GF-D8 (cell line): ENCODE measurements at regions not wholly inside any gene's neighbourhood (a gene's known extent, or its start where the extent isn't known, plus 50 kb on each side); places are given as distances from the start of the nearest gene placed in this dataset.
A peak's percentile ranks its signal among the peaks of the same experiment; 100 is the strongest.
"Not testable (repeated sequence)": the region's sequence is repeated elsewhere in the genome, so short reads cannot be mapped to it uniquely, and the experiment has no call there.

Source experiments
- DNase-seq: peaks from one replicate; lab custom pipeline; 2025; lab: John Stamatoyannopoulos, UW

DNA sequence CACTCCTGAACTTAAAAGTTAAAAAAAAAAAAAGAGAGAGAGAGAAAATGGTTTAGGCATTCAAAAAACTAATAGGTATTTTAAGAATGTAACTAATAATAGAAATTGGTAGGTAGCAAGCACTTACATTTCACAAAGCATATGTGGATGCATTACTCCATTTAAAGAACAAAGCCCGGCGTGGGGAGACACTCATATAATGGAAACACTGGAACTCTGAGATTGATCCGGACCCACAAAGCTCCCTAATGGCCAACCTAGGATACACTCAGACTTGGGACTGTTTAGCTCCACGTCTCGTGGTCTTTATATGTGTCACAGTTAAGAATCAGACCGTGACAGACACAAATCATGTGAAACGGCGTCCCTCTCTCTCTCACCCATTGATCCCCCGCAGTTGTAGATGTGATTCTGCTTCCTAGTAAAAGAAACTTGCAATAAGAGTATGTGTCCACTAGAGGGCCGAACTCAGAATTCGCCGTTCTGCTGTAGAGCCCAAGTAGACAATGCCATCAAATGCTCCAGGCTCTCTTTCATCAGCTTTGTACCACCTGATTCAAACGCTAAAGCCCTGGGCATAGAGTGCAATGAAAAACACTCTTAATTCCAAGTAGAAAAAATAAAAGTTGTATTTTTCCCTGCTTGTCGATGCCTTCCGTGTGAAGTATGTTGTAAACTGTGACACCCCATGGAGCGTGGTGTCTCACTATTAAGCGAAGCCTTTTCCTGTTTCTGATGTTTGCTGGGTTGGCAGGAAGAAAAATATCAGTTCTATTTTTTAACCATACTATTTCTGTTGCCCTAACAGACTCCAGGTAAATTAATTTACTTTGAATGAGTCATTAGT, 429.0 kb upstream of the MTPN start:
- DNase-seq, result peak; percentile 26

DNA sequence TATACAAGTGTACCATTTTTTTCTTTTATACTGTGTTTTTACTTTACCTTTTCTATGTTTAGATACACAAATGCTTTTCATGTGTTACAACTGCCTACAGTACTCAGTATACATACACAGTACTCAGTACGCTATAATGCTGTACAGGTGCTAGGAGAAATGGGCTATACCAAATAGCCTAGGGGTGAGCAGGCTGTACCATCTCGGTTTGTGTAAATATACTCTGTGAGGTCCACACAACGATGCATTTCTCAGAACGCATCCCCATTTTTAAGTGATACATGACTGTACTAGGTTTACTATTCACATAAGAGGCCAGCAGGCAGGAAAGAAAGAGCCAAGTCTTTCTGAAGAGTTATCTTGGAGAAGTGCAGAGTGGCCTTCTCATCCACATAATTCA, 426.4 kb upstream of the MTPN start:
- DNase-seq, result no peak

DNA sequence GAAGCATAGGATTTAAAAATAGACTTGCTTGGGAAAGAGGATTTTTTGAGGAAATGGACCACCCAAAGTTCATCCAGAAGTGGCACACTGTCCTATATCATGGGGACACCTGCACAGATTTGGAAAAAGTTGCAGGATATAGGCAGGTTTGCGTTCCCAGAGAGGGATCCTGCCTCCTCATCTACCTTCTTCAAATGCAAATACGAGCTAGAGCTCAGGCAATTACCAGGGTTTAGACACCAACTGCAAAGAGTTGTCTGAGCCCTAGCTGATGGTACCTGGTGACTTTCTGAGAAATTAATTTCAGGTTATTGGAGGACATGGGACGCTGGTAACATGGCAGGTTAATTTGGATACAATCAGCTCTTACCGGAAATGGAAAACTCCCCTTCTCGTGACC, 423.7 kb upstream of the MTPN start:
- no peak for DNase-seq

DNA sequence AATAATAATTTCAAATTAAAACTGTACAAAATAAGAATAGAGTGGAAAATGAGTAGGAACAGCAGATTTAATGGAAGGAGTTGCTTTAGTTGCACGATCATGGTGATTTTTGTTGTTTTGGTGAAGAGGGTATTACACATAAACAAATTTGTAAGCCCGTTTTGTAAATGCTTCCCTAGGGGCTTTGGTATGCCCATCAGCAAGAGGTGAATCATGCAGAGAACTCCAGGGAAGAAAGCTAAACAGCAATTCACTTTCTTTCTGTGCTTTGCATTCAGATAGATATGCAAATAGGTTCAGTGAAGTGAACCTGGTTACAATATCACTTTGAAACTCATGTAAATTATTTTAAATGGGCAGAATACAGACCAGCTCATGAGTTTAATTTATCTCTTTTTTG, 422.2 kb upstream of the MTPN start:
- DNase-seq, result no peak

DNA sequence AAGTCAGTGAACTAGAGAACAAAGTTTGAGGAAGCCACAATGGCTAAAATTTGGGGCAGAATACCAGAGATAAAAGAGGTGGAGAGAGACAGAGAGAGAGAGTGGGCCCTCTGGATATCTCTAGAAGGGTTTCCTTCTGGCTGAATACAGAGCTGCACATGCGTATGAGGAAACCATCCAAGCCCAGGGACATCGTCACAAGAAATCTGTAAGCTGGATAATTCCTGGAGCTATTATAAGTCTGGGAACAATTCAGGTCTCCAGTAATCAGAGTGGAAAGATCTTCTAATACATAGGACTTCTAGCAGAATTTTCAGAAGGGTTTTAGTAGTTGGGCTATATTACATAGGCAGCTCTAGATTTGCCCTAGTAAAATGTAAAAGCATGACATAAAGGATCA, 415.7 kb upstream of the MTPN start:
- DNase-seq, result no peak

DNA sequence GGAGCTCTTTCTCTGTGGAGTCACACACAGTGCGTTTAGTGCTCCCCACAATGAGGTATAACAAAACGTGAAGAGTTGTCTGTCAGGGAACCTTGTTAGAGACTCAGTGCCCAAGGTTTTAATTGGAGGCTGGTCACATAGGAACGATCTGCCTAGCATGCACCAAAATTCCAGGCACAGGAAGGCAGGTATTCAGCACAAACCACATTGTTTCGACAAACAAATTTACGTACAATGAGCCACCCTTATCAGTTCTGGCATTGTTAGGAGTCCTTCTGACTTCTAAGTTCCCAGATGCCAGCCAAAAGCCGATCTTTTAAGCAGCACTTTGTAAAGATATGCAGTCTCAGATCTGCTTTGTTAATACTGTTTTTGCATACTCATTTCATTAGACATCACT, 414.2 kb upstream of the MTPN start:
- DNase-seq, result no peak

DNA sequence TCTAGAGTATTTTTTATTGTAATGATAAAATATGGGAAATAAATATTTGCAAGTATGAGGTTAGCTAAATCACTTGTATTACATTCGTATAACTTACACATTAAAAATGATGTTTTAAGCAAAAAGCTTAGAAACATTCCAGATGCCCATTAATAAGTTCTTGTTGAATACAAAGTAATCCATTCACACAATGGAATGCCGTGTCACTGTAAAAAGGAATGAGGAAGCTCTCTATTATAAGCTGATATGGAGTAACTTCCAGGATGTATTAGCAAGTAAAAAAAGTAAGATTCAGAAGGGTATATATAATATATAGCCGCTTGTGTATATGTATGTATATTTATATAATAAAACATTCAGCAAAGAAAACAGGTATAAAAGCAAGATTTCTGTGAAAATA, 412.8 kb upstream of the MTPN start:
- DNase-seq, result no peak

DNA sequence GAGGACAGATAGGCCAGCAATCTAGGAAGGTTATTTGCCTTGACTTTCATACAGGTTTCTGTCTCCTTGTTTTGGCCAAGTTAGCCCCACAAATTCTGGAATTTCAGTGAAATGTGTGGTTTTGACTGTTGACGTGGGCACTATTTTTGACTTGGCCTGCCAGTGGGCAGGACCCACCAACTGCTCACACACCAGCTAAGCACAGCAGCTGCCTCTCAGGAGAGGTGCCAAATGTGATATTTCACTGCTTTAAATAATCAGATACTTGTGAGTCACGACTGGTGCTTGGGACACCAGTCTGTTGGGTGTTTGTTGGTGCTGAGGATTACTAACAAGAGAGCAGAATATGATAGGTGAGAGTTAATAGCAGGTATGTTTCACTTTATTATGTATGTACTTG, 409.7 kb upstream of the MTPN start:
- no peak for DNase-seq

DNA sequence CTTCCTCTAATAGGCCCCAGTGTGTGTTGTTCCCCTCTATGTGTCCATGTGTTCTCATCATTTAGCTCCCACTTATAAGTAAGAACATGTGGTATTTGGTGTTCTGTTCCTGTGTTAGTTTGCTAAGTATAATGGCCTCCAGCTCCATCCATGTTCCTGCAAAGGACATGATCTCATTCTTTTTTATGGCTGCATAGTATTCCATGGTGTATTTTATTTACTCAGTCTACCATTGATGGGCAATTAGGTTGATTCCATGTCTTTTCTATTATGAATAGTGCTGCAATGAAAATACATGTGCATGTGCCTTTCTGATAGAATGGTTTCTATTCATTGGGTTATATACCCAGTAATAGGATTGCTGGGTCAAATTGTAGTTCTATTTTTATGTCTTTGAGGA, 394.2 kb upstream of the MTPN start:
- DNase-seq, result not testable (repeated sequence)

DNA sequence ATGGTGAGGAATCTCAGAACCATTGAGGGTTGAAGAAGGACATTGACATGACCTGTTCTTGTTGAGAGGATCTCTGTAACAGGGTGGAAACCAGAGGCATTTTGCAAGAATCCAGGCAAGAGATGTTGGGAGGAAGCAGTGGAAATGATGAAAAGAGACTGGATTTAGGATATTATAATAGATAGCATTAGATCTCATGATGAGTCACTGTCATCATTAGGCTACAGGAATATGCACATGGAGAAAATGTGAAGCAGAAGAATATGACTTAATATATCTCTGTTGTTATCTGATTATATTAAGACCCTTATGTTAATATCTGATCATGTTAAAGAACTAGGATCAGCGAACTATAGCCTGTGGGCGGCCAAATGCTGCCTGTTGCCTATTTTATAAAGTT, 393.0 kb upstream of the MTPN start:
- DNase-seq, result no peak

DNA sequence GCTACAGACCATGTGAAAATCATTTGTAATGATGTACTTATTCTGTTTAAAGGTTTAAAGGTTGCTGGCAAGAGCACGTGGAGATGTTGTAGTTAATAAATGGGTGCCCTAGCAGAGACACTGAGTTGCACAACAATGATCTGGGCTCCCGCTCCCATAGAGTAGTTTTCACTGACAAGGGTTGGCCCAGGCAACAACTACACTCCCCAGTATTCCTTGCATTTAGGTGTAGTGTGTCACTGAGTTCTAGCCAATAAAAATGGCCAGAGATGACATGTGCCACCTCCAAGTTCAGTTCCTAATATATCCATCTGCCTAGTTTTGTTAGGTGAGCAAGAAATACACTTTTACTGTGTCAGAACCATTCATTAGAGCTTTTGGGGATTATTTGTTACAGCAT, 392.1 kb upstream of the MTPN start:
- no peak for DNase-seq

DNA sequence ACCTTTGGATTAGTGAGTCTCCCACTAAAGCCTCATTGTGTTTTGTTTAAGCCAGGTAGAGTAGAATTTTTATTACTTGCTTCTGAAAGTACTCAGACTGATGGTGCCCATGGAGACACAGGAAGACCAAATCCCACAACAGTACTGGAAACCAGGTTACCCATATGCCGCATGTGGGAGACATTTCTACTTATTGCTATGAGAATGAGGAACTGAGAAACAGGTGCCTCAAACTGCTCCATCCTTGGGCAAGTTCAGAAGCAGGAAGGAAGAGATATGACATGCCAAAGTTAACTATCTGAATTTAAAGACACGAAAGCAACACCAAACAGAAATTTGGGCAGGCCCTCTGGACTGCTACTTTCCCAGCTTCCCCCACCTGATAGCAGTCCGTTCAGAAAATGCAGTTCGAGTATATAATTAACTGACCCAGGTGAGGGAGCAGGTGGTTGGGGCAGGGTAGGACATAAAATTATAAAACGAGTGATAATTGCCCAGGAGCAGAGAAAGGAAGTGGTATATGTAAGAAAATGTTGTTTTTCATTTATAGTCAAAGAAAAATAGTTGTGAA, 382.3 kb upstream of the MTPN start:
- DNase-seq, result no peak

DNA sequence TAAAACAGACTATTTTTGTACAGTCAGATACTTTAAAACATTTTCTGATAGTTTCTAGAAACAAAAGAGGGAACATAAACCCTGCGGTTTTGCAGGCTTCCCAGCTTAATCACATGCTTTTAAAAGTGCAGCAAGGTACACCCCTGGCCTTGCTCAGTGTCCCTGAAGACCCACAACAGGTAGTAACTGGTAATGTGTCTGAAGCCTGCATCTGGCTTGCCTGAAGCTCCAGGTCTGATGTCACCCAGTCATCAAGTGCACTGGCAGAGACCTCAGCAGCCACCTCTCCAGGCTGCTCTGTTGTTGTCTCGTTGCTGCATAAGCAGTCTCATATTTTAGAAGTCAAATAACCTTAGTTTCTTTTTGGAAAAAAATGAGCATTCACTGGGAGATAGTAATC, 376.1 kb upstream of the MTPN start:
- no peak for DNase-seq

DNA sequence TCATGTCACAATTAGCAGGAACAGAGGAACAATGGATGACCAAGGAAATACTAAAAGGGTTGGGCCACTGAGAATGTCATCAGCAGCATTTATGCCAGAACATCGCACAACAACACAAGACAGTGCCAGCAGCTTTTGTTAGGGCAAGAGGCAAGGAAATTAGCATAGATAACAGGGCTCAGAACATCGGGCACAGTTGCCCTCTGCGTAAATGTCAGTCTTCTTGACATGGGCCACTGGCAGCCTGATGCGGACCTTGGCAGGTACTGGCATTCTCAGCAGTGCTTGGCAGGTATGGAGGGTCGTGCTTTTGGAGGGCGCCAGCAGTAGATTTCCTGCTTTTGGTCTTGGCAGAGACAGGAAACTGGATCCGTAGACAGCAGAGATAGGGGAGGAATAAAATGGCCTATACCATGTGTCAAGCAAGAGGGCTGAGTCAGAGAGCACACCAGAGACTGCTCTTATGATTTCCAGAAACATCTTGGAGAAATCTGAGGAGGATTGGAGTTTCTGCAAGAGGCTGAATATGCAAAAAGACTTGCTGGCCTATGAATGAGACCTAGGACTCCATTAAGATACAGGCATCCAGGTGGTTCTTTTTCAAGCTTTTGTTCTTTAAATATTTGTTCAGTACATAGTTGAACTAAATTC, 371.5 kb upstream of the MTPN start:
- no peak for DNase-seq

DNA sequence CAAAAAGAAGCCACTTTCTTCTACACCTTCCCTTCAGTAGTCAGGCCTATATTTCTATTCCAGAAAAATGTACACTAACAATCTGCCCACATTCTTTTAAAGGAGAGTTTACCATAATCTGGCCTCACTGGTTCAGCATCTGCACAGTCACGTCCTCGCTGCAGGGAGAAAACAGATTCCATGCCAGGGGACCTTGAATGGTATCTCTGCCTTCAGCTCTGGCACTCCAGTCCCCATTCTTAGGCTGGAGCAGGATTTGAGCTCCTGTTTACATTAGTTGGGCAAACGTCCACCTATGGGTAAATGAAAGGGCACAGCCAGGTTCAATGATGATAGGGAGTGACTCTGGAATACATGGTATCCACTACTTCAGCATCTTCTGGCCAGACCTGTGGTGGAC, 371.0 kb upstream of the MTPN start:
- no peak for DNase-seq

DNA sequence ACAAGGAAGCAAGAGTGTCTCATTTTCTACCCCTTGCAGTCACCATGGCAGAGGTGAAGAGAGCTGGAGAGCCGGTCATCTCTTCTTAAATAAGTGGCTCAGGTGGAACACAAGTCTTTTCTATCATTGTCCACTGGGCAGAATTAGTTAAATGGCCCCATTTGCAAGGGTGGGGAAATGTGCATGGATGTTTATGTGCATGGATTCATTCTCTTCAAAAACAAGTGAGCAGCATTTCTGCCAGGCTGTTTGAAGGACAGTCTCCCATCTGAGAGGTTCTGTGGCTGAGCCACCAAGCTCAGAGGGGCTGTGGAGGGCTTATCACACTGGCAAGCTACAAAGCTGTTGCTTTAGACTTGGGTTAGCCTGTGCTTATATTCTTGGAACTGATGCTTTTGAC, 370.3 kb upstream of the MTPN start:
- no peak for DNase-seq

DNA sequence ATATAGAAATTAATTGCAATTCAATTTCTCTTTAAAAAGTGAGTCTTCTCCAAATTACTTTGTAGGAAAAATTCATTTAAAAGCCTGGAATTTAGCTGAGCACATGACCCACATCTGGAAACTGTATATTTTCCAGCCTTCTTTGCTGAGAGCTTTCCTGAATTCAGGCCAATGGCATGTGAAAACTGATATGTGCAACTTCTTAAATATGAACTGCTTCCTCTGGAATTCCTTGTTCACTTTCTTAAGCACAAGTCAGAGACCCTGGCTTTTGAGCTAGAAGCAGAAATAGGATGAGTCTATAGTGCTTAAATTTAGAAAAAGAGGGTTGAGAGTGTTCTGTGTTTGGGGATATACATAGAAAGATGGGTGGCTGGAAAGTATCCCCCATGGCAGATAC, 365.1 kb upstream of the MTPN start:
- DNase-seq, result no peak

DNA sequence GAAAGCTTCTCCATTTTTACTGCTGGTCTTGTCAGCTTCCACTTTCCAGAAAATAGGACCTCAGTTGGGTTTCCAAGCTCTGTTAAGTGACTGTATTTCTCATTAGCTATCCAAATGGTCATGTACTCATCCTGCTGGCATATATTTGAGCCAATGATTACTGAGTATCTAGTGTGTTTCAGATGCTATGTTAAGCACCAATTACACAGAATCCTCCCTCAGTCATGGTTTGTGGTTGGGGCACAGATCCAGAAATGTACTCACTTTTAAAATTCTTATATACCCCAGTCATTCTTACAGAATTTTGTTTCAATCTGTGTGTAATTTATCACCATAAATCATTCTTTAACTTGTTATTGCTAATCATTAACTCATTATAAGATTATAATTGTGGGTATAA, 362.3 kb upstream of the MTPN start:
- DNase-seq, result no peak

DNA sequence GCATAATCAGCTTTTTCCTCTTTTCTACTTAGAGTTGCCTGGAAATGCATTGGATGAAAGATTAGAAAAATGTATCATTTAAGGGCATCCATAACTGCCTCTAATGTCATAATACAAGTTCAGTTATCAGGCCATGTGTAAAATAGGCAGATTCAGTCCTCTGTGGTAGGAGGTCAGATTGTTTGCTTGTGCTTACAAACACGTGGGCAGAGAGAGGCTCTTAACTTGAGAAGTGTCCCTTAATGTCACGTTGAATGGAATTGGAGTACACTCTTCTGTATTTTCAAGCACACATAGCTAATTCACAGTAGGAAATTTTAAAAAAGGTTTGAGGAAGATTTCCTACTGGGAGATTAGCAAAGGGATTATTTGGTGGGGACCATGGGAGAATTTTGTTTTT, 359.8 kb upstream of the MTPN start:
- DNase-seq, result no peak

DNA sequence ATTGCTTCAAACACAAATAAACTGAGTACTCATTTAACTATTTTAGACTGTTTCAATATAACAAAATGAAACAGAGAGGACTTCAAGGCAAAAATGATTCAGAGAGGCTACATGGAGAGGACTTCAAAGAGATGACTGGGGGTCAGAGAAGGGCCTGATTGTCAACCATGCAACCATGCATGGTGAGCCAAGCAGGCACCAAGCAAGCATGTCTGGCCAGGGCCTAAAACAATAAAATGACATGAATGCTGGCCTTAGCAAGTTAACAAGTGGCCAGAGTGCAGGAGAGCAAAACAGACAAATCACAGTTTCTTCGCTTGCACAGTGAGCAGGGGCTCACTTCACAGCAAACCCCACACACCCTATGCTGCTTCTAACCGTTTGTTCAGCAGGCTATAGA, 356.5 kb upstream of the MTPN start:
- no peak for DNase-seq

DNA sequence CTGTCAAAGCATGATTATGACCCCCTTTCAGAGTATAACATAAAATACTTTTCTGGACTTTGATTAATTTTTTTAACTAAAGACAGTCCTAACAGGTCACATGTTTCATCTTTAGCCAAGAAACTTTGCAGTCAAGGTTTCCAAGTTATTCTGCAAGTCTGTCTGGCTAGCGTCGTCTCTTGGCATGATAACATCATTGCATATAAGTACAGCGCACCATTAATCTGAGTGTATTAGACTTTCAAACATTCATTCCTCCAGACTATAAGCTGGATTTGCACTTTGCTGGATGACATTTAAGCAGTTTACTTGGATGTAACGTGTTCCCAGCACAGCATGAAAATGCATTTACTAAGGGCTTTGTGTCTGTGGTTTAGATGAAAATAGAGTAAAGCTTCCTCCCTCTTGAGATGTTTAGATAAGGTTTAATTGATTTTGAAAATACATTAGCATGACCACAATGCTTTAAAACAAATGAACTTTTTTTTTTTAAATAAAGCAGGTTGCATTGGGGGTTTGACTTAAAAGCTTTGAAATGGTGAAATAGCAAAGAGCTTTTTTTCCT, 349.0 kb upstream of the MTPN start:
- no peak for DNase-seq

DNA sequence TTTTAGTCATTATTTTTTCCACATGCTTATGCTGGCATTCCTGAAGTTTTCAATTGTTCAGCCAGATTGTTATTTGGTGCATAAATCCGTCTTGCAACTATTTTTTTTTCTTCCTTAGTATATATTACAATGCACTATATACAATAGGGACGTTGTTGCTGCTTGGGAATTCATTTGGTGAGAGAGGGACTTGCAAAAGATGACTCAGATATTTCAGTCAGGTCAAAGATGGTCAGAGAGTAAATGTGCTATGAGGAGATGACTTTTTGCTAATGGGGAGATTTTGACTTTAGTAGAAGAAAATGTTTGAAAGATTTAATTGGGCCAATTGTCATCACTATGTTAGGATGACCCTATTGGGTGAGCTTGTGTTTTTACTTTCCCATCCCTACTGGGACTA, 348.4 kb upstream of the MTPN start:
- DNase-seq, result no peak

DNA sequence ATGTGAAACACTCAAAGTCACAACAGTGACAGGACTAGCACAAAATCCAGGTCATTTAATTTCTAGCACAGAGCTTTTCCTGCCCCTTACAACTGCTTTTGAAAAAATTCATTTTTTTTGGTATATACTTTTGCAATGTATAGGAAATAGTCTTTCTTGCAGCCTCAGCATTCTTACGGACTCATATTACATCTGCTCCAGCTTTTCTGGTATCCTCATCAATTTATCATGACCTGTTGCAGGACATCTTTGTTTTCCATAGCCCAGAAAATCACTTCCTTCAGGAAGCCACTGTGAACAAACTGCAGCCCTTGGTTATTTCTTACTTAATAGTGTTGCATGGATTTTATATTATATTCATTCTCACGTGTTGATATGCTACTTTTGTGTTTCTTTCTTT, 347.9 kb upstream of the MTPN start:
- no peak for DNase-seq
